ENCODE measurements at regions not wholly inside any gene's neighbourhood (a gene's known extent, or its start where the extent isn't known, plus 50 kb on each side); places are given as distances from the start of the nearest gene placed in this dataset.

DNA sequence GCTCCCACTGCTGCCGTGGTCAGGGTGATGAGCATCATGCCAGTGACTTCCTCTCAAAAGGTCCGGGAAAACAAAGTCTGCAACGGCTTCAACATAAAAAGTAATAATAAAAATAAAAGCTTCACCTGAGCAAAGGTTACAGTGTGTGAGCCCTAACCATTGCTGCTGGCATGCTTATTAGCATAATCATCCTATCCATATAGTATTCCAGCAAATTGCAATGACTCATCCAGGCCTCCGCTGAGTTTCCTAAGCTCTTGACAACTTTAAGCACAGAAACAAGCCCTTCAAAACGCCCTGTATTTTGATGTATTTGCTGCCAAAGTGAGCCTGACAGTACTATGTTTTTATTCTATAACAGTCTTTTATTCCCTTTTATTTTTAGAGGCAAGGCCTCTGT is 100.5 kb downstream of the AASDH start:
- no peak for DNase-seq

DNA sequence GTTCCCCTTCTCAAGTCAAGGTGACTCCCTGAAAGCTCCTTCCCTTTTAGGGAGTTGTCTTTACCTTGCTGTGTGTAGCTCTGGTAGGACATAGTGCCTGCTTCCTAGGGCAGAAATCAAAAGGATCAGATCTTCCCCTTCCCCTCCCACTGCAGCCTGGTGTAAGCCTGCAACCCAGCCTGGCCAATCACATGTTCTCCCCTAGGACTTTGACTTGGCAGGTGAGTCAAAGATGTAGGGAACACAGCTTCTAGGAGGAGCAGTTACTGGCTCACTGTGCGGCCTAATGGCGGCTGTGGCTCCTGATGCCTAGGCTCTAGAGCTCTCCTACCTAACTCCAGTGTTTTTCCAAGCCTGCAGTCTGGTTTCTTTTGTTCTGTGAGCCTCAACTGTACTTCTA is 103.9 kb downstream of the AASDH start:
- no peak for DNase-seq

DNA sequence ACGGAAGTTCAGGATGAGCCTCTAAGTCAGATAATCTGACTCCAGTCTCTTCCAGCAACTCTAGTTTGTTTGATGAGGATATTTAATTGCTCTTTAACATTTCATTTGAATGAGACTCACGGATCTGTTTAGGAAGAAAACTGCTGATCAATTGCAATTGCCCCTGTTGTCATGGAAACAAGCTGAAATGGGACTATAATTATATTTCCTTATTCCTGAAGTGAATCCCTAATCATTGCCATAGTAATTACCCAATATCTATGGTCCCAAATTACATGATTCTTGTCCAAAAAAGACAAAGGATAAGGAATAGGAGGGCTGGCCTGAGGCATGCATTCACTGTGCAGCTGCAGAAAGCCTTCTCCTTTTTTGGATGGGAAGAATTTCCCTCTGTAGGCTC is 105.3 kb downstream of the AASDH start:
- no peak for DNase-seq

GRCh38 chr4:56276547-56276946 is 110.7 kb downstream of the AASDH start:
- DNase-seq: no peak

- no peak for DNase-seq
These were observed 113.9 kb downstream of the AASDH start for GRCh38 chr4:56273391-56273790.

DNA sequence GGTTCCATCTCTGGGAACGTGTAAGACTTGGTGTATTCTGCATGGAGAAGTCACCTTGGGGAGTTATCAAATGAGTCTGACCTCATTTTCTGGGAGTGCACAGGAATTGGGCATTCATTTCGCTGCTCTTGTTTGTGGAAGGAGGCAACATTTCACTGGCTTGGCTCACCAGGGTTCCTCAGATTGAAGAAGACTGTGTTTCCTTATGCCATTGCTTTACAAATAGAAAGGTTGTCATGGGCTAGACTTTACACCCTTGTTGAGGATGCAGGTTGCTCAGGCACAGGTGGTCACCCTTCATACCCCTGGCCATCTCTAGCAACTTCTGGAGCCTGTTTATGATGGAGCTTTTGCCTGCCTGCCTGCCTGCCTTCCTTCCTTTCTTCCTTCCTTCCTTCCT is 114.4 kb downstream of the AASDH start:
- no peak for DNase-seq

DNA sequence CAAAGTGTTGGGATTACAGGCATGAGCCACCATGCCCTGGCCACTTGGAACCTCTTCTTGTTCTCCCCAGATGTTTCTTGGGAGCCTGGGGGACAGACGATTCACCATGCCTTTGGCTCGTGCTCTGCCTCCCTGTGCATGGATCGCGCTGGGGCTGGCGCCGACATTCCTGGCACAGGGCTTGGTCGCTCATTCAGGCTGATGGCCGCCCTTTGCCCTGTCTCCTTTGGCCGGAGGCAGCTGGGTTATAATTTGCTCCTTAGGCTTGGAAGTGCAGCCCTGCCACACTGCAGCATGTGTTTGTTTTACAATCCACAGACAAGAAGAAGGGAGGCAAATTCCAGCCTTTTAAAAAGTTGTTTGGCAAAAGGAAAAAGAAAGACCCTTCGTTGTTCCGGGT is 115.3 kb downstream of the AASDH start:
- DNase-seq: no peak

- DNase-seq: no peak
These were observed 116.2 kb downstream of the AASDH start for GRCh38 chr4:56271131-56271530.

- no peak for DNase-seq
These were observed 119.7 kb downstream of the AASDH start for GRCh38 chr4:56267558-56267957.

- DNase-seq: no peak
These were observed 122.4 kb downstream of the AASDH start for GRCh38 chr4:56264873-56265272.

DNA sequence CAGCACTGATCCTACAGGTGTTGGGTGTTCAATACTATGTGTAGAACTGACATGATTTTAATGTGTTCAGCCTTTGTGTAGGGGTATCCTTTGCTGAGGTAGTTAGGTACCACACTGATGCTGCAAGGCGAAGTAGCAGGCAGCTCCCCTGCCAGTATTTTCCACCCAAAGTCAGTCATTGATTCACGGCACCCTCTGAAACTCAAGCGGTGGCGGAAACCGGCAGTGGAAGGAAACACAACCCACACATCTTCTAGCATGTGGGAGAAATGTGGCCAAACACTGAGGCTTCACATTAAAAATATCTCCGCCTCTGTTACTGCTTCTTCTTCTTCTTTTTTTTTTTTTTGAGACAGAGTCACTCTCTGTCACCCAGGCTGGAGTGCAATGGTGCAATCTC is 126.3 kb downstream of the AASDH start:
- peak; percentile 3 to 23 for DNase-seq

- no peak for DNase-seq
These were observed 127.0 kb downstream of the AASDH start for GRCh38 chr4:56260320-56260719.

GRCh38 chr4:56259655-56260054 is 127.6 kb downstream of the AASDH start:
- DNase-seq: no peak

DNA sequence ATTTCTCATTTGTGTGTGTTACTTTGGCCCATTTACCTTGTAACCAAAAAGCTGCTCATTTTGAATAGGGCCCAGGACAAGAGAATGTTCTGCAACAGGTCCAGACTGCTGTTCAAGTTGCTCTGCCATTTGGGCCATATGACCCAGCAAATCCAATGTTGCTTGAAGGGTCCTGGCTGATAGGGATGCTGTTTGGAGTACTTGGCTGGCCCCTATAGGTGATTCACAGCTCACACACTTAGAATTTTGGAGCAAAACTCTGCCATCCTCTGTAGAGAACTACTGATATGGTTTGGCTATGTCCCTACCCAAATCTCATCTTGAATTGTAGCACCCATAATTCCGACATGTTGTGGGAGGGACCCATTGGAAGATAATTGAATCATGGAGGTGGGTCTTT is 131.5 kb downstream of the AASDH start:
- DNase-seq: no peak

GRCh38 chr4:56253666-56254305 is 133.5 kb downstream of the AASDH start:
- no peak for DNase-seq

- no peak for DNase-seq
These were observed 134.6 kb downstream of the AASDH start for GRCh38 chr4:56252561-56253152.

GRCh38 chr4:56251556-56251955 is 135.7 kb downstream of the AASDH start:
- DNase-seq: no peak

GRCh38 chr4:56250776-56251175 is 136.5 kb downstream of the AASDH start:
- DNase-seq: no peak

DNA sequence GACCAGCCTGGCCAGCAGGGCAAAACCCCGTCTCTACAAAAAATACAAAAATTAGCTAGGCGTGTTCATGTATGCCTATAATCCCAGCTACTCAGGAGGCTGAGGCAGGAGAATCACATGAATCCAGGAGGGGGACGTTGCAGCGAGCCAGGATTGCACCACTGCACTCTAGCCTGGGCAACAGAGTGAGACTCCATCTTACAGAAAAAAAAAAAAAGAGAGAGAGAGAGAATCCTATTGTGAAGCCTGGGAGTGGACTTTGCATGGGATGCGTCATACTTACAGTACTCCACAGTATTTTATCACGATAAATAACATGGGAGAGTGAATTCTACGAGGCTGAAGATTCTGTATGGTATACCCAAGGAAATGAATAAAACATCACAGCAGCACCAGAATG is 139.6 kb downstream of the AASDH start:
- no peak for DNase-seq

GRCh38 chr4:56246233-56246610 is 141.1 kb downstream of the AASDH start:
- no peak for DNase-seq

DNA sequence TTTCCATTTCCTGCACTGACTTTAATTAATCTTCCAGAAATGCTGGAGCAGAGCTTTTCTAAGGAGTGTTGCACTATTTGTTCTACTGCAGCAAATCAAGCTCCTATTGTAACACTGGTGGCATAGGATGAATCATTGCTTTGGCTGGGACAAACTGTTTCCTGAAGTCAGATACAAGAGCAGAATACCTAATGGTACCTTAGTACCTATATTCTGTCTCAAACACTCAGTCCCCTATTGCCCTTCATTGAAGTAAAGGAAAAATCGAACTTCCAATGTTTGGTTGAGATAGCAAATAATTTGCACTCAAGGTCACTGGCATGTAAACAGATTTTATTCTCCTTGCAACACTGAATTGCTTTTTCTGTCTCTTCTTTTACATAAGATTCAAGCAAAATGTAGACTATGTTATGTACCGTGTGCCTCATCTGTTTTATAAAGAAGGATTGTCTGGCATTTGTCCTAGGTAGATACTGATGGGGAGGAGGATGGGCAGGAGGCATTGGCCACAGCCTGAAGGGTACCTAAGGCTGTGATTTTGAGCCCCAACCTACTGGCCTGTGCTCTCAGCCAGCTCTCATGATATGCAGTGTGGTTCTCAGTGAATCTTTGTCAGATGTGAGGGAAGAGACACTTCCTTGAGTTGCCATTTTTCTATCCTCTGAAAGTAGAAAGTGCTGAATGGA is 141.6 kb downstream of the AASDH start:
- DNase-seq: no peak

DNA sequence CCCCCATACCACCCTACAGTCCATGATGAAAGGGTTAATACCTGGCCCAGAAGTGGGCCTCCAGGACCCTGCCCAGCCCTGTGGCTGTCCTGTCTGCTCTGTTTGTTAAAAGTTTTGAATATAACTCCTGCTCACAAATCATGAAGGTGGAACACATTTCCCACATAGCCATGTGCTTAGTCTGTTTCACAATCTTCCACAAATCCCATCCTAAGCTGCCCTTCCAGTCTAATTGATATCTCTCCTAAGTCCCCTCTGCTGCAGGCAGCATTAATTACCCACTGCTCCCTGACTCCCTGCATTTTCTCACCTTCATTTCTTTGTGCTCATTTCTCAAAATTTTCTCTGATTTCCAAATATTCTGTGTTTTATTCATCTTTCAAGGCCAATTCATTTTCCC is 142.6 kb downstream of the AASDH start:
- DNase-seq: no peak

- no peak for DNase-seq
These were observed 144.2 kb downstream of the AASDH start for GRCh38 chr4:56243107-56243506.

- no peak for DNase-seq
These were observed 145.8 kb downstream of the AASDH start for GRCh38 chr4:56241500-56241899.
